WTC11 (cell line): ENCODE measurements at regions not wholly inside any gene's neighbourhood (a gene's known extent, or its start where the extent isn't known, plus 50 kb on each side); places are given as distances from the start of the nearest gene placed in this dataset.

ENCODE experiments used
- ATAC-seq: fragments of 200-7000 bp; cut with Tn5 transposase; 2 replicates; pipeline ENCODE4 v1.10.0; 2021; ENCODE audit warnings: mild to moderate bottlenecking, moderate library complexity
- CTCF ChIA-PET: fragments of 300-600 bp; sonication (Branson Sonifier 250); formaldehyde crosslinking; loops from one replicate; lab custom pipeline; 2021; ENCODE audit warnings: antibody characterized with exemption; lab: Charles Lee
- POLR2A ChIA-PET: fragments of 350-600 bp; sonication (Branson Sonifier 250); formaldehyde crosslinking; loops from one replicate; lab custom pipeline; 2021; ENCODE audit warnings: antibody characterized with exemption; lab: Charles Lee
- DNase-seq: peaks from one replicate; pipeline ENCODE4 v3.0.0; 2021; ENCODE audit warnings: low spot score
- H3K27ac Mint-ChIP-seq: 2 replicates; pipeline ENCODE4 v1.8.0; 2021; ENCODE audit warnings: mixed read lengths
- H3K27me3 Mint-ChIP-seq: 2 replicates; pipeline ENCODE4 v1.8.0; 2021; ENCODE audit warnings: low read depth, mild to moderate bottlenecking, moderate library complexity, mixed read lengths
- H3K36me3 Mint-ChIP-seq: 2 replicates; pipeline ENCODE4 v1.8.0; 2021; ENCODE audit warnings: mixed read lengths
- H3K4me1 Mint-ChIP-seq: 2 replicates; pipeline ENCODE4 v1.8.0; 2022; ENCODE audit warnings: mixed read lengths
- H3K4me3 Mint-ChIP-seq: 2 replicates; pipeline ENCODE4 v1.8.0; 2021; ENCODE audit warnings: mild to moderate bottlenecking, moderate library complexity, mixed read lengths
- H3K9me3 Mint-ChIP-seq: 2 replicates; pipeline ENCODE4 v1.8.0; 2021; ENCODE audit warnings: mixed read lengths
- ARID4B ChIP-seq: sonication (generic); formaldehyde crosslinking; IDR thresholded peaks from 2 replicates; pipeline ENCODE4 v1.8.0; 2023; ENCODE audit warnings: missing genetic modification reagents, mild to moderate bottlenecking, borderline replicate concordance
- CBFB ChIP-seq: sonication (generic); formaldehyde crosslinking; IDR thresholded peaks from 2 replicates; pipeline ENCODE4 v1.8.1; 2022; ENCODE audit warnings: mild to moderate bottlenecking, low read depth, missing genetic modification reagents
- E2F5 ChIP-seq: sonication (generic); formaldehyde crosslinking; IDR thresholded peaks from 2 replicates; pipeline ENCODE4 v1.8.1; 2022; ENCODE audit warnings: mild to moderate bottlenecking, moderate library complexity, missing genetic modification reagents
- ETV6 ChIP-seq: sonication (generic); formaldehyde crosslinking; IDR thresholded peaks from 2 replicates; pipeline ENCODE4 v1.8.1; 2022; ENCODE audit warnings: mild to moderate bottlenecking, missing genetic modification reagents
- FOXP1 ChIP-seq: sonication (generic); formaldehyde crosslinking; IDR thresholded peaks from 2 replicates; pipeline ENCODE4 v1.8.0; 2022; ENCODE audit warnings: missing genetic modification reagents, mild to moderate bottlenecking, moderate library complexity, borderline replicate concordance
- FOXP4 ChIP-seq: sonication (generic); formaldehyde crosslinking; IDR thresholded peaks from 2 replicates; pipeline ENCODE4 v1.8.0; 2022; ENCODE audit warnings: mild to moderate bottlenecking, missing genetic modification reagents
- GABPB1 ChIP-seq: sonication (generic); formaldehyde crosslinking; IDR thresholded peaks from 2 replicates; pipeline ENCODE4 v1.8.1; 2023; ENCODE audit warnings: mild to moderate bottlenecking, missing genetic modification reagents
- JAZF1 ChIP-seq: fragments of 250-450 bp; sonication (Bioruptor Pico); IDR thresholded peaks from 2 replicates; pipeline ENCODE4 v1.9.0; 2021; ENCODE audit warnings: moderate library complexity, mild to moderate bottlenecking, inconsistent platforms
- NR1H2 ChIP-seq: sonication (generic); formaldehyde crosslinking; IDR thresholded peaks from 2 replicates; pipeline ENCODE4 v1.9.0; 2021; ENCODE audit warnings: mild to moderate bottlenecking, moderate library complexity, missing genetic modification reagents
- NR3C1 ChIP-seq: sonication (generic); formaldehyde crosslinking; conservative IDR thresholded peaks from 2 replicates; pipeline ENCODE4 v1.8.1; 2023; ENCODE audit warnings: low read depth, mild to moderate bottlenecking, missing genetic modification reagents
- OVOL2 ChIP-seq: fragments of 250-450 bp; sonication (Bioruptor Pico); IDR thresholded peaks from 2 replicates; pipeline ENCODE4 v1.9.0; 2021; ENCODE audit warnings: mild to moderate bottlenecking, borderline replicate concordance
- PRDM15 ChIP-seq: sonication (generic); formaldehyde crosslinking; IDR thresholded peaks from 2 replicates; pipeline ENCODE4 v1.8.0; 2022; ENCODE audit warnings: missing genetic modification reagents
- PRRX2 ChIP-seq: fragments of 250-450 bp; sonication (Bioruptor Pico); IDR thresholded peaks from 2 replicates; pipeline ENCODE4 v1.8.0; 2021; ENCODE audit warnings: mild to moderate bottlenecking
- SMAD4 ChIP-seq: sonication (generic); formaldehyde crosslinking; IDR thresholded peaks from 2 replicates; pipeline ENCODE4 v1.8.0; 2022; ENCODE audit warnings: mild to moderate bottlenecking, missing genetic modification reagents
- STAT6 ChIP-seq: sonication (generic); formaldehyde crosslinking; conservative IDR thresholded peaks from 2 replicates; pipeline ENCODE4 v1.8.1; 2023; ENCODE audit warnings: mild to moderate bottlenecking, low read depth, missing genetic modification reagents, moderate library complexity
- TP53 ChIP-seq: sonication (generic); formaldehyde crosslinking; IDR thresholded peaks from 2 replicates; pipeline ENCODE4 v1.8.1; 2023; ENCODE audit warnings: mild to moderate bottlenecking, missing genetic modification reagents
- USF1 ChIP-seq: sonication (generic); formaldehyde crosslinking; IDR thresholded peaks from 2 replicates; pipeline ENCODE4 v1.8.0; 2022; ENCODE audit warnings: mild to moderate bottlenecking, missing genetic modification reagents
- ZNF263 ChIP-seq: sonication (generic); formaldehyde crosslinking; IDR thresholded peaks from 2 replicates; pipeline ENCODE4 v1.8.1; 2022; ENCODE audit warnings: low read depth, mild to moderate bottlenecking, moderate library complexity, missing genetic modification reagents
- ZNF396 ChIP-seq: fragments of 250-450 bp; sonication (Bioruptor Pico); IDR thresholded peaks from 2 replicates; pipeline ENCODE4 v1.8.0; 2021; ENCODE audit warnings: mild to moderate bottlenecking, moderate library complexity, borderline replicate concordance

- no peak for TF ChIP-seq ARID4B (CRISPR knock-in tag)
- TF ChIP-seq NR3C1, result no peak
- TF ChIP-seq NR1H2, result no peak
- no peak for TF ChIP-seq CBFB (CRISPR knock-in tag)
- TF ChIP-seq, all 79 proteins: peak for 0
These were observed 54.4 kb upstream of the SMAD1 start (continued) for GRCh38 chr4:145427221-145427620.

- Mint-ChIP-seq H3K4me3 (no peak overlapping the region), H3K4me1 (peaks cover 9% of the 10 kb centered on the region), H3K27ac (no peak overlapping the region), H3K27me3 (no peaks in the 10 kb centered on the region), H3K9me3 (peaks cover 29% of the 10 kb centered on the region)
- no peak for ATAC-seq
- ChIA-PET POLR2A (no interaction called here), CTCF (no interaction called here)
- no peak for TF ChIP-seq ZNF396 (CRISPR knock-in tag)
- TF ChIP-seq GABPB1 (CRISPR knock-in tag), result no peak
- TF ChIP-seq E2F5 (CRISPR knock-in tag), result no peak
- no peak for TF ChIP-seq TP53 (CRISPR knock-in tag)
- no peak for TF ChIP-seq PRRX2 (CRISPR knock-in tag)
- TF ChIP-seq FOXP4 (CRISPR knock-in tag), result no peak
- no peak for TF ChIP-seq USF1 (CRISPR knock-in tag)
- TF ChIP-seq PRDM15 (CRISPR knock-in tag), result no peak
- no peak for TF ChIP-seq JAZF1 (CRISPR knock-in tag)
- no peak for TF ChIP-seq ZNF263 (CRISPR knock-in tag)
- no peak for TF ChIP-seq SMAD4 (CRISPR knock-in tag)
- no peak for TF ChIP-seq ETV6 (CRISPR knock-in tag)
- no peak for TF ChIP-seq STAT6
- TF ChIP-seq FOXP1 (CRISPR knock-in tag), result no peak
- no peak for TF ChIP-seq OVOL2 (CRISPR knock-in tag)
- TF ChIP-seq, all 79 proteins: peak for 0
- peaks cover 22% of the 10 kb centered on the region for H3K36me3 Mint-ChIP-seq
- DNase-seq, result no peak
These were observed 58.5 kb upstream of the SMAD1 start for GRCh38 chr4:145423017-145423708.
